Esophagus squamous epithelium (tissue), 5 donors: ENCODE measurements at regions not wholly inside any gene's neighbourhood (a gene's known extent, or its start where the extent isn't known, plus 50 kb on each side); places are given as distances from the start of the nearest gene placed in this dataset.

ENCODE experiments used
- DNase-seq: peaks from one replicate; lab custom pipeline; 2025; lab: John Stamatoyannopoulos, UW
- H3K27ac ChIP-seq, 4 donors: fragments of 200-600 bp; sonication (generic); one replicate each; pipeline ENCODE4 v1.5.1; 2016 to 2019; ENCODE audit warnings: mild to moderate bottlenecking in 1 of 4
- H3K27me3 ChIP-seq, 4 donors: fragments of 200-600 bp; sonication (generic); 1 replicate in 3 of 4; 2 replicates in 1 of 4; pipeline versions ENCODE4 v1.5.1 to v1.6.0; 2017 to 2021; ENCODE audit warnings: antibody characterized with exemption in 1 of 4
- H3K36me3 ChIP-seq, 3 donors: fragments of 200-600 bp; sonication (generic); one replicate each; pipeline ENCODE4 v1.5.1; 2016 to 2019
- H3K4me1 ChIP-seq, 3 donors: fragments of 200-600 bp; sonication (generic); one replicate each; pipeline ENCODE4 v1.5.1; 2017 to 2019
- H3K4me3 ChIP-seq, 4 donors: fragments of 200-600 bp; sonication (generic); 1 replicate in 3 of 4; 2 replicates in 1 of 4; pipeline ENCODE4 v1.5.1; 2016 to 2019; ENCODE audit warnings: mild to moderate bottlenecking in 2 of 4, moderate library complexity in 1 of 4
- H3K9me3 ChIP-seq, 3 donors: fragments of 200-600 bp; sonication (generic); one replicate each; pipeline ENCODE4 v1.5.1; 2016 to 2019
- CTCF ChIP-seq, 6 experiments: fragments of 450-650 bp in 4 of 6; fragments of 200-600 bp in 2 of 6; sonication (generic) in 2 of 6; IDR thresholded peaks; one replicate each; pipeline ENCODE4 v1.5.1; 2016 to 2019; ENCODE audit warnings: antibody characterized with exemption in 6 of 6, mild to moderate bottlenecking in 4 of 6, moderate library complexity in 4 of 6
- POLR2A ChIP-seq, 4 donors: fragments of 450-650 bp; IDR thresholded peaks; one replicate each; pipeline ENCODE4 v1.6.1; 2017; ENCODE audit warnings: antibody characterized with exemption in 4 of 4, mild to moderate bottlenecking in 4 of 4, moderate library complexity in 3 of 4
- whole genome bisulfite sequencing, 2 donors: methylation state at CpG; one replicate each; pipeline ENCODE4 v1.1.5; 2018; 5-methylcytosine and 5-hydroxymethylcytosine counted together
- intact Hi-C: fragments of 100-400 bp; cut with DNase I; formaldehyde crosslinking; loops from one replicate; pipeline ENCODE4 v1.15.0; 2022
- donor health status: DM: yes; HTN: yes; CAD: no.

GRCh38 chr5:82684165-82684564 is 393.0 kb downstream of the TMEM167A start:
- no peaks in the 10 kb centered on the region for H3K27me3 ChIP-seq
- no peak for TF ChIP-seq CTCF (IDR thresholded peaks at IDR 0.05)
- TF ChIP-seq POLR2A (IDR thresholded peaks at IDR 0.05), result no peak
- intact Hi-C loops, result no loop called here

GRCh38 chr5:82679660-82680059 is 397.5 kb downstream of the TMEM167A start:
- no peaks in the 10 kb centered on the region for H3K9me3 ChIP-seq
- no peak overlapping the region for H3K4me3 ChIP-seq
- no peak for DNase-seq
- 51 to 57% methylated on average over 4 of the region's 4 CpGs for WGBS, 2 donors
- H3K36me3 ChIP-seq, result no peaks in the 10 kb centered on the region
- no peaks in the 10 kb centered on the region for H3K4me1 ChIP-seq
- no peak overlapping the region for H3K27ac ChIP-seq
- intact Hi-C loops, result no loop called here
- H3K27me3 ChIP-seq, result no peaks in the 10 kb centered on the region
- TF ChIP-seq CTCF (IDR thresholded peaks at IDR 0.05) (no peak), POLR2A (IDR thresholded peaks at IDR 0.05) (no peak)

More at GRCh38 chr5:82684165-82684564, 393.0 kb downstream of the TMEM167A start:
- Histone ChIP-seq H3K27ac (no peak overlapping the region), H3K9me3 (no peaks in the 10 kb centered on the region), H3K4me3 (no peak overlapping the region), H3K36me3 (no peaks in the 10 kb centered on the region), H3K4me1 (no peaks in the 10 kb centered on the region)
- WGBS, 2 donors, result 67 to 78% methylated on average over 2 of the region's 2 CpGs
- DNase-seq, result no peak

- H3K4me3 ChIP-seq, result no peak overlapping the region
These were observed 398.5 kb upstream of the RPS23 start for GRCh38 chr5:82676661-82677060.

DNA sequence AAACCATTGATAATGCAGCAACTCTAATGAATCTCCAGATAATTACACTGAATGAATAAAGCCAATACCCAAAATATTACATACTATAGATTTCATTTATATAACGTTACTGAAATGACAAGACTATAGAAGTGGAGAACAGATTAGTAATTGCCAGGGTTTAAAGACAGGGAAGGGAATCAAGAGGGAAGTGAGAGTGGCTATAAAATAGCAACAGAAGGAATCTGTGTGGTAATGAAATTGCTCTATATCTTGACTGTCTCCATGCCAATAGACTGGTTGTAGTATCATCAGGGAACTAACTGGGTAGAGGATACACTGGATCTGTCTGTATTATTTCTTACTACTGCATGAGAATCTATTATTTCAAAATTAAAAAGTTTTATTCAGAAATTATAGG is 396.5 kb upstream of the RPS23 start:
- no peaks in the 10 kb centered on the region for H3K27me3 ChIP-seq
- 76 to 81% methylated on average over 1 of the region's 1 CpG for WGBS, 2 donors
- no peak overlapping the region for H3K4me3 ChIP-seq

More at GRCh38 chr5:82676661-82677060, 398.5 kb upstream of the RPS23 start:
- Histone ChIP-seq H3K9me3 (no peaks in the 10 kb centered on the region), H3K27me3 (no peaks in the 10 kb centered on the region), H3K27ac (no peak overlapping the region), H3K36me3 (no peaks in the 10 kb centered on the region), H3K4me1 (no peaks in the 10 kb centered on the region)
- intact Hi-C loops, result no loop called here
- TF ChIP-seq POLR2A (IDR thresholded peaks at IDR 0.05) (no peak), CTCF (IDR thresholded peaks at IDR 0.05) (no peak)
- DNase-seq, result no peak
- 67 to 69% methylated on average over 4 of the region's 4 CpGs for WGBS, 2 donors

More for the DNA sequence above, 396.5 kb upstream of the RPS23 start:
- TF ChIP-seq POLR2A (IDR thresholded peaks at IDR 0.05), result no peak
- no peak for TF ChIP-seq CTCF (IDR thresholded peaks at IDR 0.05)
- no peaks in the 10 kb centered on the region for H3K9me3 ChIP-seq
- intact Hi-C loops, result no loop called here
- no peak for DNase-seq
- H3K27ac ChIP-seq, result no peak overlapping the region
- no peaks in the 10 kb centered on the region for H3K36me3 ChIP-seq
- no peaks in the 10 kb centered on the region for H3K4me1 ChIP-seq
